ENCODE measurements at regions not wholly inside any gene's neighbourhood (a gene's known extent, or its start where the extent isn't known, plus 50 kb on each side); places are given as distances from the start of the nearest gene placed in this dataset.

GRCh38 chr2:234842753-234843152 lies 109.1 kb upstream of the SH3BP4 start:
- Histone ChIP-seq H3K36me3 (ENCODE audit: control insufficient read depth in 2 of 2, insufficient read depth in 2 of 2, low read length in 1 of 2) (no peaks in the 10 kb centered on the region), H3K79me2 (ENCODE audit: control insufficient read depth, insufficient read depth, low read length) (no peaks in the 10 kb centered on the region), H2AFZ (ENCODE audit: control insufficient read depth, low read depth, low read length) (no peak overlapping the region), H4K20me1 (ENCODE audit: control insufficient read depth, insufficient read depth) (no peaks in the 10 kb centered on the region), H3K4me3 (no peak overlapping the region), H3K4me1 (ENCODE audit: control insufficient read depth, insufficient read depth, low read length) (no peaks in the 10 kb centered on the region), H3K4me2 (ENCODE audit: control insufficient read depth, insufficient read depth) (no peak overlapping the region), H3K9me3 (replicated peaks; ENCODE audit: control insufficient read depth, insufficient read depth, low read length) (no peaks in the 10 kb centered on the region), H3K27me3 (replicated peaks in 1 of 2; ENCODE audit: control insufficient read depth in 2 of 2, insufficient read depth in 2 of 2, low read length in 1 of 2) (no peaks in the 10 kb centered on the region), H3K27ac (ENCODE audit: control insufficient read depth, insufficient read depth) (no peak overlapping the region), H3K9ac (ENCODE audit: control insufficient read depth, insufficient read depth, low read length) (no peak overlapping the region)
- in situ Hi-C loops (cut with MboI) (no loop called here), intact Hi-C loops (cut with micrococcal nuclease; ENCODE audit: unreplicated experiment) (no loop called here)
- ChIA-PET RAD21 (ENCODE audit: unreplicated experiment) (no interaction called here), POLR2A (no interaction called here), SMC1A (ENCODE audit: uncharacterized antibody, unreplicated experiment) (interaction anchor here (1.5 kb wide), 1 partner anchor 10 kb away, joined by 4 read pairs; no protein-coding TSS in a partner anchor), CTCF (interaction anchor here (1.4 kb wide), 1 partner anchor 9 kb away, joined by 4 read pairs; no protein-coding TSS in a partner anchor)
- no peak for ATAC-seq
- no peak for TF ChIP-seq RAD51 (IDR thresholded peaks at IDR 0.05)
- no peak for TF ChIP-seq JUNB (IDR thresholded peaks at IDR 0.05)
- TF ChIP-seq NR2F1 (conservative IDR thresholded peaks at IDR 0.05): no peak
- TF ChIP-seq BCL3 (IDR thresholded peaks at IDR 0.05; ENCODE audit: borderline replicate concordance, insufficient read depth, low read depth, low read length, poor library complexity, severe bottlenecking): no peak
- TF ChIP-seq SMC3 (IDR thresholded peaks at IDR 0.05; ENCODE audit: borderline replicate concordance, low read length): no peak
- no peak for DNase-seq (ENCODE audit: low read depth, low spot score)
- WGBS (ENCODE audit: insufficient coverage, insufficient replicate concordance, low lambda C conversion rate, missing lambda C conversion rate): 25% methylated on average over 6 of the region's 6 CpGs
- FAIRE-seq: no peak
- BruUV-seq (replicated peaks): no TSS peak

GRCh38 chr2:234841321-234842015 lies 110.3 kb upstream of the SH3BP4 start:
- RAD21 ChIA-PET (ENCODE audit: unreplicated experiment): no interaction called here
- no peak for FAIRE-seq
- under 1% methylated on average over 6 of the region's 6 CpGs for WGBS (ENCODE audit: insufficient coverage, insufficient replicate concordance, low lambda C conversion rate, missing lambda C conversion rate)
- ATAC-seq: no peak
- DNase-seq (ENCODE audit: low read depth, low spot score): no peak
- SMC1A ChIA-PET (ENCODE audit: uncharacterized antibody, unreplicated experiment): interaction anchor here (1.5 kb wide), 1 partner anchor 11 kb away, joined by 4 read pairs; no protein-coding TSS in a partner anchor
- Histone ChIP-seq H3K4me2 (ENCODE audit: control insufficient read depth, insufficient read depth) (no peak overlapping the region), H3K4me3 (no peak overlapping the region), H2AFZ (ENCODE audit: control insufficient read depth, low read depth, low read length) (no peak overlapping the region), H3K27me3 (replicated peaks in 1 of 2; ENCODE audit: control insufficient read depth in 2 of 2, insufficient read depth in 2 of 2, low read length in 1 of 2) (no peaks in the 10 kb centered on the region), H4K20me1 (ENCODE audit: control insufficient read depth, insufficient read depth) (no peaks in the 10 kb centered on the region), H3K27ac (ENCODE audit: control insufficient read depth, insufficient read depth) (no peak overlapping the region), H3K9me3 (replicated peaks; ENCODE audit: control insufficient read depth, insufficient read depth, low read length) (no peaks in the 10 kb centered on the region), H3K9ac (ENCODE audit: control insufficient read depth, insufficient read depth, low read length) (no peak overlapping the region), H3K4me1 (ENCODE audit: control insufficient read depth, insufficient read depth, low read length) (no peaks in the 10 kb centered on the region), H3K36me3 (ENCODE audit: control insufficient read depth in 2 of 2, insufficient read depth in 2 of 2, low read length in 1 of 2) (no peaks in the 10 kb centered on the region), H3K79me2 (ENCODE audit: control insufficient read depth, insufficient read depth, low read length) (no peaks in the 10 kb centered on the region)
- in situ Hi-C loops (cut with MboI) (no loop called here), intact Hi-C loops (cut with micrococcal nuclease; ENCODE audit: unreplicated experiment) (no loop called here)
- no peak for TF ChIP-seq YY1 (IDR thresholded peaks at IDR 0.05; ENCODE audit: low read depth, low read length)
- no peak for TF ChIP-seq SIN3A (IDR thresholded peaks at IDR 0.05; ENCODE audit: low read depth, low read length)
- TF ChIP-seq DPF2 (IDR thresholded peaks at IDR 0.05): no peak
- TF ChIP-seq CUX1 (IDR thresholded peaks at IDR 0.05; ENCODE audit: insufficient replicate concordance, low read depth, low read length): no peak
- no peak for TF ChIP-seq CHD2 (IDR thresholded peaks at IDR 0.05; ENCODE audit: borderline replicate concordance, low read depth, low read length)
- CTCF ChIA-PET: no interaction called here
- BruUV-seq (replicated peaks): no TSS peak
- POLR2A ChIA-PET: no interaction called here
